HEK293T (cell line): ENCODE measurements at regions not wholly inside any gene's neighbourhood (a gene's known extent, or its start where the extent isn't known, plus 50 kb on each side); places are given as distances from the start of the nearest gene placed in this dataset.

Experiments
- ARNT ChIP-seq: fragments of 450-650 bp; IDR thresholded peaks from 2 replicates; pipeline ENCODE4 v1.6.1; 2017; ENCODE audit warnings: mild to moderate bottlenecking
- BHLHE40 ChIP-seq: fragments of 450-650 bp; IDR thresholded peaks from 2 replicates; pipeline ENCODE4 v1.6.1; 2016; ENCODE audit warnings: mild to moderate bottlenecking, moderate library complexity, borderline replicate concordance
- ELF4 ChIP-seq: fragments of 450-650 bp; IDR thresholded peaks from 2 replicates; pipeline ENCODE4 v1.6.1; 2017; ENCODE audit warnings: antibody characterized with exemption
- FOXA1 ChIP-seq: fragments of 450-650 bp; IDR thresholded peaks from 2 replicates; pipeline ENCODE4 v1.6.1; 2016; ENCODE audit warnings: mild to moderate bottlenecking
- FOXK2 ChIP-seq: fragments of 450-650 bp; IDR thresholded peaks from 2 replicates; pipeline ENCODE4 v1.6.1; 2016; ENCODE audit warnings: mild to moderate bottlenecking
- FOXM1 ChIP-seq: fragments of 450-650 bp; IDR thresholded peaks from 2 replicates; pipeline ENCODE4 v1.6.1; 2017; ENCODE audit warnings: mild to moderate bottlenecking, borderline replicate concordance
- L3MBTL2 ChIP-seq: fragments of 450-650 bp; conservative IDR thresholded peaks from 2 replicates; pipeline ENCODE4 v1.6.1; 2016; ENCODE audit warnings: mild to moderate bottlenecking
- SP1 ChIP-seq: fragments of 450-650 bp; IDR thresholded peaks from 2 replicates; pipeline ENCODE4 v1.6.1; 2017

GRCh38 chr10:28426392-28427159, 106.3 kb upstream of the WAC start:
- TF ChIP-seq FOXK2: no peak
- no peak for TF ChIP-seq FOXA1
- no peak for TF ChIP-seq ELF4
- TF ChIP-seq BHLHE40: no peak
- TF ChIP-seq FOXM1: no peak
- TF ChIP-seq SP1: no peak
- TF ChIP-seq ARNT: no peak
- TF ChIP-seq L3MBTL2: no peak
